GM12864 (cell line): ENCODE measurements at regions not wholly inside any gene's neighbourhood (a gene's known extent, or its start where the extent isn't known, plus 50 kb on each side); places are given as distances from the start of the nearest gene placed in this dataset.

ENCODE experiments used
- DNase-seq: peaks from one replicate; pipeline ENCODE4 v3.0.0-alpha.2; 2011; ENCODE audit warnings: low read depth
- H3K4me3 ChIP-seq: 2 replicates; pipeline ENCODE4 v1.5.1; 2011; ENCODE audit warnings: mild to moderate bottlenecking, low read depth, low read length, control low read depth
- TF ChIP-seq, protein P1 (sequence below): IDR thresholded peaks from 2 replicates; pipeline ENCODE4 v1.5.1; 2011; ENCODE audit warnings: low read depth, mild to moderate bottlenecking, moderate library complexity, low read length, control low read depth, inconsistent platforms; ENCODE audit errors: missing control alignments

DNA sequence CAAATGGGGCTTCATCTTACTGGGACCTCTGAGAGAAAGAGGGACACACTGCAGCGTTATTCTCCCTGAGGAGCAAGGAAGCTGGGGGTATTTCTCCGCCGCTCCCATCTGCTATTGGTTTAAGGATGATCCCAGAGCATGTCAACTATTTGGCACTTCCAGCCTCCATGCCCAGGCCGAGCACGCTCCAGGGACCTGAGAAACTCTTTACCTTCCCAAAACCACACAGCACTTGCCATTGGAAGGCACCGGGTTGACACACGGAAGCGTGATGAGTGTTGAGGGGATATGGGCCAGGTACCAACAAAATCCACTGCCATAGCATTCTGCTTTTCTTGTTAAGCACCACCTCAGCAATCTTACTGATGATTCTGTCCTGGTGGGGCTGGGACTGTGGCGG, 92.4 kb upstream of the SLC24A3 start:
- TF ChIP-seq, protein P1, sequence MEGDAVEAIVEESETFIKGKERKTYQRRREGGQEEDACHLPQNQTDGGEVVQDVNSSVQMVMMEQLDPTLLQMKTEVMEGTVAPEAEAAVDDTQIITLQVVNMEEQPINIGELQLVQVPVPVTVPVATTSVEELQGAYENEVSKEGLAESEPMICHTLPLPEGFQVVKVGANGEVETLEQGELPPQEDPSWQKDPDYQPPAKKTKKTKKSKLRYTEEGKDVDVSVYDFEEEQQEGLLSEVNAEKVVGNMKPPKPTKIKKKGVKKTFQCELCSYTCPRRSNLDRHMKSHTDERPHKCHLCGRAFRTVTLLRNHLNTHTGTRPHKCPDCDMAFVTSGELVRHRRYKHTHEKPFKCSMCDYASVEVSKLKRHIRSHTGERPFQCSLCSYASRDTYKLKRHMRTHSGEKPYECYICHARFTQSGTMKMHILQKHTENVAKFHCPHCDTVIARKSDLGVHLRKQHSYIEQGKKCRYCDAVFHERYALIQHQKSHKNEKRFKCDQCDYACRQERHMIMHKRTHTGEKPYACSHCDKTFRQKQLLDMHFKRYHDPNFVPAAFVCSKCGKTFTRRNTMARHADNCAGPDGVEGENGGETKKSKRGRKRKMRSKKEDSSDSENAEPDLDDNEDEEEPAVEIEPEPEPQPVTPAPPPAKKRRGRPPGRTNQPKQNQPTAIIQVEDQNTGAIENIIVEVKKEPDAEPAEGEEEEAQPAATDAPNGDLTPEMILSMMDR: no peak
- DNase-seq: no peak
- H3K4me3 ChIP-seq: no peak overlapping the region

DNA sequence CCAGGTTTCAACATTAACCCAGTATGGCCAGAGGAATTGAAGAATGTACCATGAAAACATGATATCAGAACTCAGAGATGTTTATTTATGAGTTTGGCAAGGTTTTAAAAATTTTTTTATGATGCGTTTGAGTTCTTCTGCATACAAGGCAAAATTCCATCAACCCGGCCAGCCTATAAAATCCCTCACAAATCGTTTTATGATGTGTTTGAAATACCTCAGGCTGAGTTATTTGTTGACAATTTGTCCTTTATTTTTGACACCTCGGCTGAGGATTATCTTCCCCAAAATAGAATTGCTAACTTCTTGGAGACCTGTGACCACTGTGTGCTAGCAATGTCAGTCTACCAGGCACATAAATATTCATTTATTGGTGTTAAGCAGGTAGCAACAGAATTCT, 91.9 kb upstream of the SLC24A3 start:
- no peak overlapping the region for H3K4me3 ChIP-seq
- no peak for DNase-seq
- TF ChIP-seq, protein P1: no peak

DNA sequence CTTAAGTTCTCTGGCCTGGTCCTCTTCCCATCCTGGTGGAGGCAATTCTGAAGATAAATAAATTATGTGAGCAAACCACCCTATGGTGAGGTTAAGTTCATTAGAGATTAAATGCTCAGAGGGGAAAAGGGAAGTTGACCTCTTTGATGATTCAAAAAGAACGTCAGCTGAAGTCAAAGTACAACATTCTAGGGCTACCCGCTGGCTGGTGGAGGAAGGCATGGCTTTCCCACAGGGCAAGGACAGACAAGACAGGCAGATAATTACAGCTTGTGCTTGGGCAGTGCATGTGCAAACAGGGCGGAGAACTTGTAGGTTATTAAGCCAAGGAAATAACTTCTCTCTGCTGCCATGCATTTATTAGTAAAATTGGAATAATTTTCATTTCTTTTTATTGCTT, 91.0 kb upstream of the SLC24A3 start:
- H3K4me3 ChIP-seq: no peak overlapping the region
- TF ChIP-seq, protein P1: no peak
- no peak for DNase-seq

DNA sequence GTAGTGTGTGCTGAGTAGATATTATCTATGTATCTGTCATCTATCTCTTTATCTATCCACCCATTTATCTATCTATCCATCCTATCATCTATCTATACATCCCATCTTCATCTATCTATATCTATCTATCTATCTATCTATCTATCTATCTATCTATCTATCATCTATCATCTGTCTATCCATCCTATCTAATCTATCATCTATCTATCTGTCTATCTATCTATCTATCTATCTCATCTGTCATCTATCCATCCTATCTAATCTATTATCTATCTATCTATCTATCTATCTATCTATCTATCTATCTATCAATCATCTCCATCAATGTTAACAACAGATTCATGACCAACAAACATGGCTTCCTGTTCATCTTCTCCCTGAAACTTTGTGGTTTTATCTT, 90.5 kb upstream of the SLC24A3 start:
- no peak overlapping the region for H3K4me3 ChIP-seq
- DNase-seq: no peak
- TF ChIP-seq, protein P1: no peak

DNA sequence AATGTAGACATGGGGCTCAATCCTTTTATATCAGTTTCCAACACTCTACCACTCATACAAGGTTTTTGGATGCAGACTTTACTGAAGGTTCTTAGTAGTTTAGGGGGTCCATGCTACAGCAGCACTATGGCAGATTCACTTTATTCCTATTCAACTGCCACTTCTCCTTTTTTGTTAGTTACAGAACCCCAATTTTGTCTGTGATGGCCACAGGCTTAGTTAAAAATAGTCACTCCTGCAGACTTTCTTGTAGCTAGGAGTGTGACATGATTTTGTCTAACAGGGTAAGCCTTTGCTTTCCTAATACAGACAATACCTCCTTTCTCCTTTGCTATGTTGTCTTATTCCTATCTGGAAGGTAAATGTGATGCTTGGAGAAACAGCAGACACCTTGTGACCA, 90.0 kb upstream of the SLC24A3 start:
- H3K4me3 ChIP-seq: no peak overlapping the region
- TF ChIP-seq, protein P1: no peak
- no peak for DNase-seq

DNA sequence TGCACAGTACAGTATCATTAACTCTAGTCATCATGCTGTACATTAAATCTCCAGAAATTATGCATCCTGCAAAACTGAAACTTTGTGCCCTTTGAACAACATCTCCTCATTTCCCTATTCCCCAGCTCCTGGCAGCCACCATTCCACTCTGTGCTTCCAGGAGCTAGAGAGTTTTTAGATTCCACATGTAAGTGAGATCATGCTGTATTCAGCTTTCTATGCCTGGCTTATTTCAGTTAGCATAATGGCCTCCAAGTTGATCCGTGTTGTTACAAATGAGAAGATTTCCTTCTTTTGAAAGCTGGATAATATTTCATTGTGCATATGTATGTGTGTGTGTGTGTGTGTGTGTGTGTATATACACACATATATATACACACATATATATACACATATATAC, 86.9 kb upstream of the SLC24A3 start:
- DNase-seq: no peak
- H3K4me3 ChIP-seq: no peak overlapping the region
- TF ChIP-seq, protein P1: no peak

DNA sequence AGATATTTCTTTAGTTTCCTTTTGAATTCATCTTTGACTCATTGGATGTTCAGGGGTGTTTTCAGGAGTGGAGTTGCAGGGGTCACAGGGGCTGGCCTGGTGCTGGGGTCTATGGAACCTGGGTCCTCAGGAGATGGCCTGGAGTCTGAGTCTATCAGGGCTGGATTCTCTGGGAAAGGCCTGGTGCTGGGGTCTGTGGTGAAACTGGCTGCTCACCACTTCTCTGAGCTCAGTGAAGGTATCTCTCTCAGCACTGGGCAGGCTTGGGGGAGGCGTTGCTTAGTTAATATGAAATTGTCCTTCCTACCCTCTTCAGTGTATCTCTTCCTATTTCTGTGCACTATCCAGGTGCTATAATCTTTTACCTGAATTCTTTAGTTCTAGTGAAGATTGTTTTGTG, 83.1 kb upstream of the SLC24A3 start:
- no peak overlapping the region for H3K4me3 ChIP-seq
- no peak for DNase-seq
- TF ChIP-seq, protein P1: no peak
